ENCODE measurements at regions not wholly inside any gene's neighbourhood (a gene's known extent, or its start where the extent isn't known, plus 50 kb on each side); places are given as distances from the start of the nearest gene placed in this dataset.

GRCh38 chr3:40985195-40985594, 214.1 kb upstream of the CTNNB1 start:
- no peak for TF ChIP-seq EGR1 (IDR thresholded peaks at IDR 0.05; ENCODE audit: borderline replicate concordance, low read depth, low read length)
- no peak for TF ChIP-seq SIRT6 (IDR thresholded peaks at IDR 0.05; ENCODE audit: low read length)
